ENCODE measurements at regions not wholly inside any gene's neighbourhood (a gene's known extent, or its start where the extent isn't known, plus 50 kb on each side); places are given as distances from the start of the nearest gene placed in this dataset.

GRCh38 chr20:12670301-12670700, 338.5 kb upstream of the SPTLC3 start:
- TF ChIP-seq CTCF (conservative IDR thresholded peaks at IDR 0.05; ENCODE audit: low read length) = no peak
- no peak overlapping the region for H3K4me3 ChIP-seq (ENCODE audit: low read length)
- no peak for DNase-seq (ENCODE audit: low read depth)

- H3K4me3 ChIP-seq (ENCODE audit: low read length) = no peak overlapping the region
- no peak for TF ChIP-seq CTCF (conservative IDR thresholded peaks at IDR 0.05; ENCODE audit: low read length)
- DNase-seq (ENCODE audit: low read depth) = no peak
Observed at GRCh38 chr20:12673352-12673751, 335.4 kb upstream of the SPTLC3 start.

GRCh38 chr20:12677925-12678324, 330.8 kb upstream of the SPTLC3 start:
- no peak for TF ChIP-seq CTCF (conservative IDR thresholded peaks at IDR 0.05; ENCODE audit: low read length)
- no peak for DNase-seq (ENCODE audit: low read depth)

DNA sequence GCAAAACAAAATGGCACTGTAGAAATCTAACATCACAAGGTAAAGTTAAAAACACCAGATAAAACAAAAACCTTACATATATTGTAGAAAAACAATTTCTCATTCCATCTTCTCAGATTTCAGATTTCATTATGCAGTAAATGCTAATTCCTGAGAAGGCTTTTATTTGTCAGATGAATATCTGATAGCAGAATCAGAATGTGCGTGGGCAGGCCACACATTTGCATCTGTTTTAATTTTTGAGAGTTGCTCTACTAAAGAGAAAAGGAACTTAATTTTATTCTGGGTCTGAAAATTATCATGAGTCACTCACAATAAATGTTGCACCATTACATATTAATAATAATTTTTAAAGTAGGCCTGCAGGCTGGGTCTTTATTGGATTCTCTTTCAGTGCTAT, 329.3 kb upstream of the SPTLC3 start:
- DNase-seq (ENCODE audit: low read depth) = no peak
- TF ChIP-seq CTCF (conservative IDR thresholded peaks at IDR 0.05; ENCODE audit: low read length) = no peak
- H3K4me3 ChIP-seq (ENCODE audit: low read length) = no peak overlapping the region

More at GRCh38 chr20:12677925-12678324, 330.8 kb upstream of the SPTLC3 start:
- no peak overlapping the region for H3K4me3 ChIP-seq (ENCODE audit: low read length)

DNA sequence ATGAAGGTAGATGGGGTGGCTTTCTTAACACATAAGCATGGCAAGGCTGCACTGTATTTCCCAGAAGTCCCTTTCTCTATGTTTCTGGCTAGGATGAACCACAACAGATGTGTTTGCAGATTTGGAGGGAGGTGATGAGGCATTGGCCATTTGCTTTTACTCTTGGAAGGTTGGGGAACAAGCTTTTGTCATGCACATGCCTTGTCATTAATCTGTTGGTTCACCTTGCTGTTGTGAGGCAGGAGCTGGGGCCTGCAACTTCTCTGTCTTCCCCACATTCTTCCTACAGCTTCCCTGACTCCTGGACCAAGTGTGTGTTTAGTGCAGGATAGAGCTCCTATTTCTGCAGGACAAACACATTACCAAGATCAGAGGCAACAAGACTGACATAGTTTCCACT, 326.2 kb upstream of the SPTLC3 start:
- no peak for TF ChIP-seq CTCF (conservative IDR thresholded peaks at IDR 0.05; ENCODE audit: low read length)
- no peak overlapping the region for H3K4me3 ChIP-seq (ENCODE audit: low read length)
- DNase-seq (ENCODE audit: low read depth) = no peak

- DNase-seq (ENCODE audit: low read depth) = no peak
- TF ChIP-seq CTCF (conservative IDR thresholded peaks at IDR 0.05; ENCODE audit: low read length) = no peak
- H3K4me3 ChIP-seq (ENCODE audit: low read length) = no peak overlapping the region
Observed at GRCh38 chr20:12687476-12687875, 321.3 kb upstream of the SPTLC3 start.

DNA sequence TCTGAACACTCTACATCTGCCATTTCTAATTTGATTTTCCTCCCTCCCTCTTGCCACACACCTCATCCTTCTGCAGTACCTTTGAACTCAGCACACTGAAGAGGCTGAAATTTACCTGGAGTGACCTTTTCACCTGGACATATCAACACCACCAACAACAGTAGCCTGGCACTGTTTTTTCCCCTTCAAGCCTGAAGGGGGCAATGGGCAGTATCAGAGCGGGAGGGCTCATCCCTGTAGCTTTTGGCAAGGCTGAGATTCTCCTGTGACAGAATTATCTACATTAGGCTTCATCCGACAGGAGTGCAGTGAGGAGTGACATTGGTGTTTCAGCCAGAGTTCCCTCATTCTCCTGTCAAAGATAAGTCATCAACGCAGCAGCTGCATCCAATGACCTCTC, 312.8 kb upstream of the SPTLC3 start:
- H3K4me3 ChIP-seq (ENCODE audit: low read length) = no peak overlapping the region
- TF ChIP-seq CTCF (conservative IDR thresholded peaks at IDR 0.05; ENCODE audit: low read length) = no peak
- DNase-seq (ENCODE audit: low read depth) = no peak
